Stimulated activated CD4-positive, alpha-beta T cell treated with anti-CD3 and anti-CD28 coated beads, TNF-alpha, amount 100 ng/mL, for 4 hours (primary cell): ENCODE measurements at regions not wholly inside any gene's neighbourhood (a gene's known extent, or its start where the extent isn't known, plus 50 kb on each side); places are given as distances from the start of the nearest gene placed in this dataset.

Source experiments
- DNase-seq, 3 experiments: peaks; one replicate each; pipeline ENCODE4 v3.0.0-alpha.2; 2020; ENCODE audit warnings: low read depth in 3 of 3

DNA sequence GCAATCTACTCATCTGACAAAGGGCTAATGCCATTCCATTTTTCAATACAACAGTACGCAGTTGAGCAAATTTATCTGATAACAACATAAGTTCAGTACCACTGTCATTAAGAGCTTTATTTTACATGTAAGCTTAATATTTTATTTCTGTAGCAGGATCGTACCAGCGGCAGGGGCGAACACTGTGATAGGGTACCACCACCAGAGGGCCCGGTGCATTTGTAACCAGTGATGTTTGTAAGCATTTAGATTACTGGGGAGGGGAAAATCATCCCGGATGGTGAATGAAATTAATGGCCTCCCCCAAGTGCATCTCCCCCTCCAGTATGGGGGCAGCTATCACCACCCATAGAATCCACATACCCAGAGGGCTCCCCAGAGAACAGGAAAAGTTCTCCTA, 179.0 kb downstream of the ADGRA3 start:
- no peak for DNase-seq

DNA sequence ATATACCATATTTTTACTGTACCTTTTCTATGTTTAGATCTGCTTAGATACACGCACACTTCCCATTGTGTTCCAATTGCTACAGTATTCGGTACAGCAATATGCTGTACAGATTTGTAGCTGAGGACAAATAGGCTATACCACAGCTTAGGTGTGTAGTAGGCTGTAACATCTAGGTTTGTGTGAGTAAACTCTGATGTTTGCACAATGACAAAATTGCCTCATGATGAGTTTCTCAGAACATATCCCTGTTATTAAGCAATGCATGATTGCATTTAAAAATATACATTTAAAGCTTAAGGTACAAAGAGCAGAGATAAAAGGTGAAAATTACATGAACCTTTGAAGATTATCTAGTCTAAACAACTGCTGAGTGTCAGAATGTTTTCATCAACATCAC, 181.7 kb downstream of the ADGRA3 start:
- DNase-seq = no peak

DNA sequence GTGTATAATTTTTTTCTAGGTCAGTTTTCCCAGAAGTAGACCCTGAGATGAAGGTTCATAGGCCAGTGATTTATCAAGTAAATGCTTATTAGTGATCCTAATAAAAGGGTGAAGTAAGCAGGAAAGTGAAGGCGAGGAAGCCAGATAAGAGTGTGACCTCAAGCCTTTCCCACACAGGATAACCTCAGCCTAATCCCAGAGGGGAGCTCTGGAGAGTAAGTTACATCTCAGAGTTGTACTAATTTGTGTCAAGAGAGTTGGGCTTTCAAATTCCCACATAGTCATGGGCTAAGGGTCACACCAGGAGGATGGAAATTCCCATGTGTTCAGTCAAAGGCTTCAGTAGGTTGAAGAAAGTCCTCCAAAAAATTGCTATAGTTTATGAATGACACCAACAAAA, 191.4 kb downstream of the ADGRA3 start:
- DNase-seq = no peak

DNA sequence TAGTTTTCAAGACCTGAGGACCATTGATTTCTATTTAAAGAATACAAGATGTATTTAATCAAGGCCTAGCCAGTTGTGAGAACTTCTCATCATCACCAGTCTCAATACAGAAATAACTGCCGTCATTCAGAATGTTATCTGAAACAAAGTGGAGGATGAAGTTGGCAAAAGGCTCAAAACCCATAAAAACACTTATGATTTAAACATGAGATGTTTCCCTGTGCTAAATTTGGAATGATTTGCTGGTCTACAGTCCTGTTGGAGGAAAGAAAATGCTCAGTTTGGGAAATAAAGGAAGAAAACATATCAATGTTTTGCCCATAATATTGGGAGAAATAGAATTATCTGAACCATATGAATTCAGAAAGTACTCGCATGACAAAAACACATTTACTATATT, 192.2 kb downstream of the ADGRA3 start:
- DNase-seq = no peak

DNA sequence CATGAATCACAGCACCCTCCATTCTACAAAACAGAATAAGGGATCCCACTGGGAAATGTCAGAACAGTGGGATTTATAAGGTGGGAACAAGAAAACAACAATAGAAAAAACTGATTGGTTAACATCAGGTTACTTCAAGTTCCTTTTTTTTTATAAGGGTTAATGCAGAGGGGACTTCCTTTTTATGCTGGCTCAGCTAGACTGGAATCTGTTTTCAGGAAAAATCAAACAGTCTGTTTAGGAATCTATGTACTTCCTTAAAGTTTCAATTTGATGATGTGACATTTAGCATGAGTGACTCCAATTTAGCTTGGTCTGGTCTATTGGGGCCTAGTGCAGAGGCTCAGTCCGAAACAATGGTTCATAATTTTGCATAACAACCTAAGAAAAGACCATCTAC, 192.9 kb downstream of the ADGRA3 start:
- DNase-seq = no peak

DNA sequence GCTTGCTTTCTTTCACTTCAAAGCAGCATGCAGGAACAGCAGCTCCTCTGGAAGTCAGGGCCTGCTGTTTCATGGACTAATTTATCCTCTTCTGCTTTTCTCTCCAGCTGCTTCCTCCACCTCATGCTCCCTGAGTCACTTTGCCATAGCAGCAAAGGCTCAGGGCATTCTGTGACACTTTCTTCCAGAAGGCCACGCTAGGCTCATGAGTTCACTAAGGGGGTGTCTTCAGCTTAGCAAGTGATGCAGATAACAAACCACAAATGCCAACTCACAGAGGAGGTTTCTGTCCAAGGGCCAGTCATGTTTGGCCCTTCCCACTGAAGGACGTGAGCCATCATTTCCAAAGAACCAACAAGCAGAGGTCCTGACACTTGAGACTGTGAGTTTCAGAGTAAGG, 200.2 kb downstream of the ADGRA3 start:
- no peak for DNase-seq

DNA sequence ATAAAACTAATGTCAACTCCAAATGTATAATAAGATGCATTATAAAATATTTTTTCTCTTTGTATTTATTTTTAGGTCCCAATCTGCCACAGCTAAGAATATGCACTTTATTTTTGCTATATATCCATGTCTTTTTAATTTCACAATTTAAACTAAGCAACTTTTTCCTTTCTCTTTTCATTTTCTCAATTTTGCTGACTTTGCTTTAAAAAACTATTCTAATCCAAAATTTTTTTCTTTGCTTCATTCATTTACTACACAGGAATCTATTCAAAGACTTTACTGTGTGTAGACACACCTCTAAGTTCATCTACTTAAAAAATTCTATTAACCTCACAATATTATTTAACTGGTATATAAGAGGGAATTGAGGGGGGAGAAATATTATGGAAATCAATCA, 201.9 kb downstream of the ADGRA3 start:
- DNase-seq = no peak

DNA sequence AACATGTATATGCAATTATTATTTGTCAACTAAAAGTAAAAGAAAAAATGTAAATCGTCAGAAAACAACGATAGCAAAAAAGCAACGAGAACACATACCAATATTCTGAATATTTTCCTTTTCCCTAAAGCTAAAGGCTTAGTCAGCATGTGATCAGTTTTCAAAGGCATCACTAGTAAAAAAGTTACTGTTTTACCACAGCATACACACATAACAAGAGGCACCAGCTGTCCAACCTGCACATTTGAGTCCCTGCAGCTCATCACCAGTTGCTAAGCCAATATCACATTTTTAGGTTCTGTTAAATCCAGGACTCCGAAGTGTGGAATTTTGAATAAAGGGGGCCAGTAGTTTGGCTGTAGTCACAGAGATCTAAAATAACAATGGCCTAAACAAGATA, 203.8 kb downstream of the ADGRA3 start:
- no peak for DNase-seq

DNA sequence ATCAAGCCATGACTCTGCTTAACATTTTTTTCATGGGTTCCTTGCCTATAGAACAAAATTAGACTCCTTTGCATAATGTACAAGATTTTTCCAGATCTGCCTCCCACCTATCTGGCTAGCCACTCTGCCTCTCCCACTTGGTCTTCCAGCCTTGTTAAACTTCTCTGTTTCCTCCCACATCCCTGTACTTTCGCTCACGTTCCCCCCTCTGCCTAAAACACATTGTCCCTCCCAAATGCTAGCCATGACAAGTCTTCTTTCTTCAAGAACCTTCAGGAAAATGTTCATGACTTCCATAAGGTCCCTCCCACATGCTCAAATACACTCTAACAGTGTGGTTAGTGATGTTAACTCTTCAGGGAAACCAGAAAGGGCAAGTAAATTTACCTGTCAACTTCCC, 214.6 kb downstream of the ADGRA3 start:
- no peak for DNase-seq

DNA sequence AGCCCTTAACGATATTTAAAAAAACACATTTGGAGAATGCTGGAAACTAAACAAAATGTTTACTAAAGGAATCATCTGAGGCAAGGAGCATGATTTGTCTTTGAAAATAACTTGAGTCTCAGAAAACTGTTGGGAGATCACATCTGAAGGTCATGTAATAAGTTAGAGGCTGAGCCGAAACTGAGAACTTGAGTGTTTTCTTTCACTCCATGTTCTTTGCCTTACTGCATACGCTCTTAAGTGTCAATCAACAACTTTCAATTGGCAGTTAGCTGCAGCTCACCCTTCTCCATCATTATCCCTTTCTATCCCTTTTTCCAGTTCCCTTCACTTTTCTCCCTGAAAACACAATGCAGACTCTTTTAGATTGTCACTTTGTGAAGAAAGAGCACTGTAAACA, 216.2 kb downstream of the ADGRA3 start:
- no peak for DNase-seq

DNA sequence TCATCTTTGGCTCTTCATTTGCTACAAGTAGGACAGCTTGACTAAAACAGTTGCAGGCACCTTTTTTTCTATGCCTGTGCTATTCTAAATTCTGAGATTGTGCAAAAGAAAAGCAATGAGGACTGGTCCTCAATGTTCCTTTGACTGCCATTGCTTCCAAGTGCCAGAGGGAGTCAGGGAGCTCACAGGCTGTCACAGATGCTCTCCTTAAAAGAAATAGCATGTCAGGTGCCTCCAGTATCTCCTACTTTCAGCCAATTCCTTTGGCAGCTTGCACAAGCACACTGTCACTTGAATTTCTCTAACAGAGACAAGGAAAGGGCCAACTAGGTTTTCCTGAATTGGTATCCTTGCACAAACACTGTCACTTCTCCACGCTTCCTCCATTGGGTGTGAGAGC, 228.2 kb downstream of the ADGRA3 start:
- no peak for DNase-seq

DNA sequence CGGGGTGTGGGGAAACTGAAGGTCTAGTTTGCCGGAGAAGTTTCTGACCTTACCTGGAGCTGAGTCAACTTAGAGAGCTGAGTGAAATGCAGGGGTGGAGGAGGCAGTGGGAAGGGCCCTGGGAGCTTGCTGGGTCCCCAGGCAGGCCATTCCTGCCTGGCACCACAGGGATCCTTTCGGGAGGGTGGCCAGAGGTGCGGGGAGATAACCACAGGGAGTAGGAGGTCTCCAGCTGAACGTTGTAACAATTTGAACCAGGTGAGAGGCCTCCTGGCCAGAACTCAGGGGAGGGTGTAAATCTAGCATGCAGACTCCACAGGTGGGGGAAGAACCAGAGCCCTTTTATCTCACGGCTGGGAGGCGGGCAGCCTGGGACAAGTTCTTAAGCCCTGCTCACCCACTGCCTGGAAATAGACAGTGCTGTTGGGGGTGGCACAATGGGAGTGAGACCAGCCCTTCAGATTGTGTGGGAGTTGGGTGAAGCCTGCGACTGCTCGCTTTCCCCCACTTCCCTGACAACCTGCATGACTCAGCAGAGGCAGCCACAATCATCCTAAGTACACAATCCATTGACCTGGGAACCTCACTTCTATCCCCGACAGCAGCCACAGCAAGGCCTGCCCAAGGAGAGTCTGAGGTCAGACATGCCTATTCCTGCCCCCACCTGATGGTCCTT, 247.4 kb downstream of the ADGRA3 start:
- no peak for DNase-seq

DNA sequence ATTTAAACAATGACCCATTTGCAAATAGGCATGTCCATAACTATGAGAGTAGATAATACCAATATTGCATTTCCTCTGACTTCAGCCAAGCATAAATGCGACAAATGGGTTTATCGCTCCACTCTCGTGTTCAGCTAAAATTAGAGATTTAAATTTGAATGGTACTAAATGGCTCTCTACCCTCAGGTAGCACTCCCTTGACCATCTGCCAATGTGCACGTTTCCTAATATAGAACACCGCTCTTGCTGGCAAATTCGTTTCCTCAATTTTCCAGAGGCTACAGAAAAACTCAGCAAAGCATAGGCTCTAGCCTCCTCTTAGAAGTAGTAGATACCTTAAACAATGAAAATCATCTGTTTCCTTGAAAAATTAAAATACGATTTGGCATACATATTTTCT, 251.6 kb downstream of the ADGRA3 start:
- no peak for DNase-seq

DNA sequence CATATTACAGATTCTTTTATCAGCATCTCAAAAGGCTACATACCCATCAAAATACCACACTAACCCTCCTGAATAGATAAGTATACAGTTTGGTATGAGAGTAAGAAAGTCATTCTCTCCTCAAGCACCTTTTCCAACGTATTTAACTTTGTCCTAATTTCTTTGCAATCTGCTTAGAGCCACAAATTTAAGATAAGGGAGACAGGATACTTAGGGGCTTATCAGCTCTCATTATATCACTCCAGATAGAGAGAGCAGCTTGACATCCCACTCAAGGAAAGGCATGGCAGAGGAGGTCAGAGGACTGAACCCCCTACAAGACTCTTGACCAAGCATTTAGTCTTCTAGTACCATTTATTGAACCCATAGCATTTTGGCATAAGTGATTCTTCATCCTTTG, 262.4 kb downstream of the ADGRA3 start:
- no peak for DNase-seq

DNA sequence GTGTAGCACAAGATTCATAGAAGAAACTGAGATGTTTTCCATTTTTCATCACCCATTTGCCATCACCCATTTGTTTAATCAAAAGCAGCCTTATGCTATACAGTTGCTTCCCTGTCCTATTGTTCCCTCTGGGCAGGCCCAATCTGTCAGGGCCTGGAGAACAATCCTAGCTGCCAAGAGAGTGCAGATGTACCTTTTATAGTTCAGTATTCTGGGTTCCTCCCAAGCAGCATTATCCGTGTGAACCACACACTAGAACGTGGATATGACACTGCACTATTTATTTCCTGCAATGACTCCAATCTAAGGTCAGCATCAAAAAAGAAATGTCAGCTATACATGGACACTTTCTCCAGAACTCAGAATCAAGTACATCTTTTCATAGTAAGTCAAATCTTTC, 269.0 kb downstream of the ADGRA3 start:
- no peak for DNase-seq

DNA sequence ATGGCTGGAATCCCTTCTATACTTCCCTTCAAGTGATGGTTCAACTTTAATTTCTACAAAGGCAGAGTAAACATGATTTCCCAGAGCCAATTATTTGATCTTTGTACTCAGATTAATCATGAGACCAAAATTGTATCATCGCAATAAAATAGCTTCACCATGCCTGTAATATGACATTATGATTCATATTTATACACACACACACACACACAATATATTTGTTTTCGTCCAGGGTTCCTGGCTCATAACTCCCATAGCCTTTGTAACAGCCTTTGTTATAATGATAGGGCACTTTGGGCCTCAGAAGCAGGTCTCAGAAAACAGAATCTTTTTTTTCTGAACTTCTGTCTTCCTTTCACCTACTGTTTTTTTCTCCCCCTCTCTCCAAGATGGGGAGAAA, 270.6 kb downstream of the ADGRA3 start:
- no peak for DNase-seq

DNA sequence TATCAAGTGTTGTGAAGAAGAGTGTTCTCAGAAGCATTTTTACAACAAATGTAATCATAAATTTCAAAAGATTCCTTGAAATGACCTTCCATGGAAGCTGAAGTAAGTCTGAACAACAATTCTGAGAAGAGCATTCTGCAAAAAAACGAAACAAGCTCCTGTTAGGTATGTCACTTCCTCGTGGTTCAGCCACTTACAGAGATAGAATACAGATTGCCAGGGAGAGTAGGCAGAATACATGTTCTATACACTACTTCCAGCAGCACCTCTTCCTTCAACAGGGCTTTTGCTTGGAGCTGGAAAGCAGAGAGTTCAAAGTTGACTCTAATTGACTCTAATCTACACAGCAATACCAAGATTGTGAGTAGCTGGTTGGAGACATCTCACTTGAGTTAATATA, 274.5 kb downstream of the ADGRA3 start:
- no peak for DNase-seq

DNA sequence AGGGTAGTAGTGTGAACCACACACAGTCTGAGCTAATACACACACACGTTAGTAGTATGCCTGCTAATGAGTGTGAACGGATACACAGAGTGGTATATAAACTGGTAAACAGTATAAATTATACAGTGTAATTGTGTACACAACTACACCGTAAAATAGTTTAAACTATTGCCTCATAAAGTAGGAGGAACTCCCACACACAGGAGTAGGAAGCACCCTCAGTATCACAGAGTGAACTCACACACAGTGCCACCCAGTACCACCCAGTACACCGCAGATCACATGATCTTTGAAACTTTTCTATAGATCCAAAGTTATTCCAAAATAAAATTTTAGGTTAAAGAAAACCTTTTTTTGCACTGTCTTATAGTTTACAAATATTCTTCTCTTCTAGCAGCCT, 275.1 kb downstream of the ADGRA3 start:
- no peak for DNase-seq

DNA sequence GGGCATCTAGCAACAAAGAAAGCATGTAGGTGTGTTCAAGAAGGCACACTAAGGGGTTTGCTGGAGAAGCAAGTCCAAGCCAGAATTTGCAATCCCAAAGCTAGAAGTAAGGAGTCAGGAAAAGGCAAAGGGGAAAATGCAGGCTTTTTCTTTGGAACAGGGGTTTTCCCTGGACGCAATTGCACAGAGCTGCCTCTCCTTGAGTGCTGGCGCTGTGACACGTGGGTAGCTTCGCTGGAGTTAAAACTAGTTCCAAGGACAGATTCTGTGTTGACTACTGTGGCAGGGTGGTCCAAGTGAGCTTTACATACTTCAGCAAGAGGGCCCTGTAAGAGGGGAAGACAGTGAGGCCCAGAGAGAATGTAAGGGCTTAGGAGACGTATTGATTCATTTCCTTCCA, 277.1 kb downstream of the ADGRA3 start:
- no peak for DNase-seq

DNA sequence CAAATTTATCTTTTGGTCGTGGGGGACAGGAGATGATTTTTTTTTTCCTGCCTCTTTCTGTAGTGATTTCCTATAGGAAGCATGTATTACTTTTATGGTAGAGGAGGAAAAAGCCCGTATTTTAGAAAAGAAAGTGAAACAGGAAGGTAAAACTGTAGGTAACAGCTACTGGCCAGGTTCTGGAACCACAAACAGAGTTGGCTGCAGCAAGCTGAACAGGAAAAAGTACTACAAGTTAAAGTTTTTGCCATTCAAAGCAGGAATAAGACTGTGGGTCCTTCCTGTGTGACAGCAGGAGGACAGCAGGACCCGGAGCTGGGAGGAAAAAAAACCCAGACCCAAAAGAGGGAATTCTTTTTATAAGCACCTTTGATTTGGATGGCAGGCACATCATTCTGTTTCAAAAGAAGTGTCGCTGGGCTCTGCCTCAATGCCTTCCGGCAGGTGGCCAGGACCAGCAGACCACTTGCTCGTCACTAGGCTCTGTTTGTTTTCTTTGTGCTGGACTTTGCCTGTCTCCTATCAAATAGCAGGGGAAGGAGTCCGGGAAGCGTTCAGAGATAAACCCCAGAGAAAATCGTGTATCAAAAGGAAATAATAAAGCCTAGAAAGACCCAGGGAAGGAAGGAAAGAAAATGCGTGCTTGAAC, 277.9 kb downstream of the ADGRA3 start:
- no peak for DNase-seq

DNA sequence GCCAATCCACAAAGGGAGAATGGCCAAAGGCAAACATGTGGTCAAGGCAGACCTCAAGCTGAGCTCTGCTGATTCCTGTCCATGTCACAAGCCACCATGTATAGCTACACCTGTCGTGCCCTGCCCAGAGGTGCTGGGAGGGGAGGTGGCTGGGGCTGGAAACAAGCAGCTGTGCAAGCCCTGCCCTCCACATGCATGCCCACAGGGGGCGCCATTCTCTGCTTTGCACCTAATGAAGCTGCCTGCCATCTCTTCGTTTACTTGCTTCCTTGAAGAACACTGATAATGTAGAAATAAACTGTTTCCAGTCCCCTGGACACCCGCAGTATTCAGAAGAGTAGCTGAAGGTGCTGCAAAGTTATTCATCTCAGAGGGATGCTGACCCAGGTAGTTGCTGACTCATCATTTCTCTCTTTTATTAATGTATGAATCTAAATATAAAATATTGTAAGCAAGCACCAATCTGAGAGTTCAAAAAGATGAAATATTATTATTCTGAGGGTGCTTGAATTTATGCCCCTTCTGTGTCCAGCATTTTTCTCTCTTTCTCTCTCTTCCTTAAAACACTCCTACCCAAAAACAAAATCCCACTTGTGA, 278.6 kb downstream of the ADGRA3 start:
- peak; percentile 6 to 13 (median 9) for DNase-seq

DNA sequence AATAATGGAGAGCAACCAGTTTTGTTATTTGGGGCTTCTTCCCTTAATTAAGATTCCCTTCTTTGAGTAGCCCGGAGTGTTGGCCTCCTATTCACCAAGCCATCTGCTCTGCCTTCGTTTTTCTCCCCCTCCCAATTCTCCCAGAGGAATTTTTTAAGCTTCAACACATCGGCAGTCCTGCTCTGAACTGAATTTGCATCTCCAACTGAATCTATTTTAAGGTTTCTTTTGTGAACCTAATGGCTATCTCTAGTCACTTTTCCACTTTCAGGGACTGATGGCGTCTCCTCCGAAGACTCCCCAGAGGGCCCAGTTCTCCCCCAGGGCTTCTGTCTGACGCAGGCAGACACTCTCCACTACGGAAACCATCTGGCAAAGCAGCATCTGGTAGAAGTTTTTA, 280.2 kb downstream of the ADGRA3 start:
- no peak for DNase-seq

DNA sequence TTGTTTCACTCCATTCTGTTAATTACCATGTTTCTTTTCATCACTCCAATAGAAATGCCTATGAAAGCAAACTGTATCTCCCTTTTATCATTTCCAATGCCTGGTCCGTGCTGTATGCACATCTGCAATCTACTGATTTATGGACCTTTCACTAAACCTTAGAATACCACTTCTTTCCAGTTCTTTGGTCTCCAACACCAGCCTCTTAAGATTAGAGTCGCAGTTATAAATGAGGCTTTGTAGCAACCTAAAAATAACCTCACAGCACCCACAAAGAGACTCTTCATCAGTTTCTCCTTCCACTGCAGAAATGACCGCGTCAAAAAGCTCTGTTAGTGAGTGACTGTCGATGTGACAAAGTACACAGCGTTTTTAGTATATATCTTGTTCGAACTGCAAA, 282.6 kb downstream of the ADGRA3 start:
- DNase-seq = no peak

DNA sequence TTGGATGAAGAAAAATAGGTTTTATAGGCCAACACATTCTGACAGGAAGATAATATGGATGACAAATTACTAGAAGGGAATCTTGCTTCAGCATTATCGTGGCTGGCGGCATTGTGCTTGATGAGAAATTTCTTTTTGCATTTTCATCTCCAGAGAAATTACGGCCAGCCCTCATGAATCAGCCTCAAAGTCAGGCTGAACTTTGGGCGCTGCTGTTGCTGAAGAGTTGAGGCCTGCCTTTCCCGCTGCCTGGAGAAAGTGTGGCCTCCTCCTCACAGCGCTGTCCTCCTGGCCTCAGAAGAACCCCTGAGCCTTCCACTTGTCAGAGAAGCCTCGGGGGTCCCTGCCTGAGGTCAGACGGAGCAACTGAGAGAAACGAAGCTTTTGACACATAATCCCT, 272.4 kb upstream of the KCNIP4 start:
- DNase-seq = no peak
